ENCODE measurements at regions not wholly inside any gene's neighbourhood (a gene's known extent, or its start where the extent isn't known, plus 50 kb on each side); places are given as distances from the start of the nearest gene placed in this dataset.

DNA sequence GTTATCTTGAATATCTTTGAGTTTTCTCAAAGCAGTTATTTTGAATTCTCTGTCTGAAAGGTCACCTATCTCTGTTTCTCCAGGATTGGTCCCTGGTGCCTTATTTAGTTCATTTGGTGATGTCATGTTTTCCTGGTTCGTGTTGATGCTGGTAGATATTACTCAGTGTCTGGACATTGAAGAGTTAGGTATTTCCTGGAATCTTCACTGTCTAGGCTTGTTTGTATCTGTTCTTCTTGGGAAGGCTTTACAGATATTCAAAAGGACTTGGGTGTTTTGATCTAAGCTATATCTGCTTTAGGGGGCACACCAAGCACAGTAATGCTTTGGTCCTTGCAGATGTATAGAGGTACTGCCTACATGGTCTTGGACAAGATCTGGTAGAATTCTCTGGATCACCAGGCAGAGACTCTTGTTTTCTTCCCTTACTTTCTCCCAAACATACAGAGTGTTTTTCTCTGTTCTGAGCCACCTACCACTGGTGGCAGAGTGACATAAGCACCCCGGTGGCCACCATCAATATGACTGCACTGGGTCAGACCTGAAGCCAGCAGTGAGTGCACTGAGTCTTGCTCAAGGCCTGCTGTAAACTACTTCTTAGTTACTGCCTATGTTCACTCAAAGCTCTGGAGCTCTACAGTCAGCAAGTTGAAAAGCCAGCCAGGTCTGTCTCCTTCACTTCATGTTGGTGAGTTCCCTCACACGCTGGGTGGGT lies 193.5 kb upstream of the AMOT start:
- no peak overlapping the region for H3K4me3 ChIP-seq (ENCODE audit: low read depth, low read length)
- TF ChIP-seq, protein P1, sequence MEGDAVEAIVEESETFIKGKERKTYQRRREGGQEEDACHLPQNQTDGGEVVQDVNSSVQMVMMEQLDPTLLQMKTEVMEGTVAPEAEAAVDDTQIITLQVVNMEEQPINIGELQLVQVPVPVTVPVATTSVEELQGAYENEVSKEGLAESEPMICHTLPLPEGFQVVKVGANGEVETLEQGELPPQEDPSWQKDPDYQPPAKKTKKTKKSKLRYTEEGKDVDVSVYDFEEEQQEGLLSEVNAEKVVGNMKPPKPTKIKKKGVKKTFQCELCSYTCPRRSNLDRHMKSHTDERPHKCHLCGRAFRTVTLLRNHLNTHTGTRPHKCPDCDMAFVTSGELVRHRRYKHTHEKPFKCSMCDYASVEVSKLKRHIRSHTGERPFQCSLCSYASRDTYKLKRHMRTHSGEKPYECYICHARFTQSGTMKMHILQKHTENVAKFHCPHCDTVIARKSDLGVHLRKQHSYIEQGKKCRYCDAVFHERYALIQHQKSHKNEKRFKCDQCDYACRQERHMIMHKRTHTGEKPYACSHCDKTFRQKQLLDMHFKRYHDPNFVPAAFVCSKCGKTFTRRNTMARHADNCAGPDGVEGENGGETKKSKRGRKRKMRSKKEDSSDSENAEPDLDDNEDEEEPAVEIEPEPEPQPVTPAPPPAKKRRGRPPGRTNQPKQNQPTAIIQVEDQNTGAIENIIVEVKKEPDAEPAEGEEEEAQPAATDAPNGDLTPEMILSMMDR (IDR thresholded peaks at IDR 0.05; ENCODE audit: insufficient read depth, low read depth, low read length) = no peak
- no peak for DNase-seq (ENCODE audit: low read depth)

DNA sequence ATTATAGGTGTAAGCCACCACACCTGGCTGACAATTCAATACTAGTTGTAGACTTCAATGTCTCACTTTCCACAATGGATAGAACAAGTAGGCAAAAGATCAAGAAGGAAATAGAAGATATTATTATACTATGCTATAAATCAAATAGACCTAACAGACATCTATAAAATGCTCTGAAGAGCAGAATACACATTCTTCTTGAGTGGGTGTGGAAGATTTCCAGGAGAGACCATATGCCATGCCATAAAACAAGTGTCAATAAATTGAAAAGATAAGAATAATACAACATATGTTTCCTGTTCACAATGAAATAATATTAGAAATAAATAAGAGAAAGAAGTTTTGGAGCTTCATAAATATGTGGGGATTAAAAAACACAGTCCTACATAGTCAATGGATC lies 179.3 kb upstream of the AMOT start:
- TF ChIP-seq, protein P1 (IDR thresholded peaks at IDR 0.05; ENCODE audit: insufficient read depth, low read depth, low read length) = no peak
- DNase-seq (ENCODE audit: low read depth) = no peak

DNA sequence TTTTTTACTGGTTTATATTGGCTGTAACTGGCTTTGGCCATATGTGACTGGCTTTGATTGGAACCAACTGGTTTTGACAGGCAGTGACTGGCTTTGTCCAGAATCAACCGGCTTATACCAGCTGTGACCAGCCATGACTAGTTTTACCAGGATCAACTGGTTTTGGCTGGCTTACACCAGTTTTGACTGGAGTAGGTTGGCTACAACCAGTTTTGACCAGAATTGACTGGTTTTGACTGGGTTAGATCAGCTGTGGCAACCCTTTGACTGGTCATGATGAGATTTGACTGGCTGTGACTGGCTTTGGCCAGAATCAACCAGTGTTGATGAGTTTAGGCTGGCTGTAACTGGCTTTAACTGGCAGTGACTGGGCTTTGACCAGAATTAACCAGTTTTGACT lies 169.2 kb upstream of the AMOT start:
- DNase-seq (ENCODE audit: low read depth) = no peak
- TF ChIP-seq, protein P1 (IDR thresholded peaks at IDR 0.05; ENCODE audit: insufficient read depth, low read depth, low read length) = no peak
- no peak overlapping the region for H3K4me3 ChIP-seq (ENCODE audit: low read depth, low read length)

More for the DNA sequence above, 179.3 kb upstream of the AMOT start:
- H3K4me3 ChIP-seq (ENCODE audit: low read depth, low read length) = no peak overlapping the region

DNA sequence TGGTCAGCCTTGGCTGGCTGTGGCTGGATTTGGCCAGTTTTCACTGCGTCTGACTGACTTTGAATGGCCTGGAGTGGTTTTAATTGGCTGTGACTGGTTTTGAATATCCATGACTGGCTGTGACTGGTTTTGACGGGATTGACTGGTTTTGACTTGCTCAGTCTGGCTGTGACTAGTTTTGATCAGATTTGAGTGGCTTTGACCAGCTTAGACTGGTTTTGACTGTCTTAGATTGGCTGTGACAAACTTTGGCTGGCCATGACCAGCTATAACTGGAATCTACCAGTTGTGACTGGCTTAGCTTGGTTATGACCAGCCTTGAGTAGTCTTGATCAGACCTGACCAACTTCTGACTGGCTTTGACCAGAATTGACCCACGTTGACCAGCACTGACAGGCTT lies 168.4 kb upstream of the AMOT start:
- H3K4me3 ChIP-seq (ENCODE audit: low read depth, low read length) = no peak overlapping the region
- no peak for DNase-seq (ENCODE audit: low read depth)
- TF ChIP-seq, protein P1 (IDR thresholded peaks at IDR 0.05; ENCODE audit: insufficient read depth, low read depth, low read length) = no peak

DNA sequence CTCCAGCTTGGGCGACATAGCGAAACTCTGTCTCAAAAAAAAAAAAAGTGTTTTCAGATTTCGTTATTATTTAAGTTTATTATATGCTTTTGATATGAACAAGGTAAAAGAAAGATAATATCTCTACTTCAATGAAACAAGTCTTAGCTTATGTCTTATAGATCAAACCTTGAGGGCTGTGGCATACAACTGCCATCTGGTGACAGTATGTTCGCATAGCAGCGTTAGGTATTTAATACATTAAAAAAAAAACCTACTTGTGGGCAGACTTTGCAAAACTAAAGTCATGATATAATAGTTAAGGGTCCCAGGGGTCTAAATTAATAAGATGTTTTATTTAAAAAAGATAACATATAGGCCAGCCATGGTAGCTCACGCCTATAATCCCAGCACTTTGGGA lies 161.2 kb upstream of the AMOT start:
- TF ChIP-seq, protein P1 (IDR thresholded peaks at IDR 0.05; ENCODE audit: insufficient read depth, low read depth, low read length) = no peak
- no peak overlapping the region for H3K4me3 ChIP-seq (ENCODE audit: low read depth, low read length)
- DNase-seq (ENCODE audit: low read depth) = no peak

DNA sequence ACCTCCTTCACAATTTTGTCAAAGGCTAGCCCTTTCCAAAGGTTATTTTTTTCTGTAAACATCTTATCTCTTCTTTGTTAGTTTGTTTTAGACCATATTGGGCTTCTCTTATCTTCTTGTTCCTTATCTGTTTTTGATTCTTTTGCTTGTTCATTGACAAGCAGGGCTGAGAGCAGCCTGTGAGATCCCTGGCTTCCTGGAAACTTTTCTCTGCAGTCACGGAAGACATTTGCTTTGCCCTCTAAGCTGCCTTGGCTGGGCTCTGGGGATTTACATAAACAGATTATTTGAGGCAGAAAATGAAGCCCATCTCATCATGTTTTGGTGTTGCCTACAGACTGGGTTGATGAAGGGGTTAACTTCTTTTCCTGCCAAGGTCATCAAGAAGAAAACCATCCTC lies 157.4 kb upstream of the AMOT start:
- no peak overlapping the region for H3K4me3 ChIP-seq (ENCODE audit: low read depth, low read length)
- TF ChIP-seq, protein P1 (IDR thresholded peaks at IDR 0.05; ENCODE audit: insufficient read depth, low read depth, low read length) = no peak
- DNase-seq (ENCODE audit: low read depth) = no peak

DNA sequence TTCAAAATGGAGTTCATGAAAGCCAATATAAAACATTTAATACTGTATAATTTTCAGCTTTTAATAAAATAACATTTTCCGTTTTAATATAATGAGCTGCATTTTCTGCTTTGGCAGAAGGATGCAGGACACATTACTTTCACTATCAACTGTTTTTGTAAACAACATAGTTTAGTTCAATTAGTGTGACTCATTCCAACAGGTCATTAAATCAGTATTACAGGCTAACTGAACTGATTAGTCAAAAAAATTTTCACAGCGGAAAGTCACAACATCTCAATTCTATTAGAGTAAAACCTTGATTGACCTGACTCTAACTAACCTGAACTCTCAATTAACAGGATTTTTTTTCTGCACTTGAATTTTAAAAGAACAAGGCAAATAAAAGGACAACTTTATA lies 151.2 kb upstream of the AMOT start:
- TF ChIP-seq, protein P1 (IDR thresholded peaks at IDR 0.05; ENCODE audit: insufficient read depth, low read depth, low read length) = no peak
- H3K4me3 ChIP-seq (ENCODE audit: low read depth, low read length) = no peak overlapping the region
- no peak for DNase-seq (ENCODE audit: low read depth)
